GF-D8 (cell line): ENCODE measurements at regions not wholly inside any gene's neighbourhood (a gene's known extent, or its start where the extent isn't known, plus 50 kb on each side); places are given as distances from the start of the nearest gene placed in this dataset.
"Not testable (repeated sequence)": the region's sequence is repeated elsewhere in the genome, so short reads cannot be mapped to it uniquely, and the experiment has no call there.

Experiments used
- DNase-seq: peaks from one replicate; lab custom pipeline; 2025; lab: John Stamatoyannopoulos, UW

GRCh38 chr7:23887660-23888059, 177.6 kb downstream of the STK31 start:
- no peak for DNase-seq

GRCh38 chr7:23888958-23889357, 178.9 kb downstream of the STK31 start:
- no peak for DNase-seq

GRCh38 chr7:23889566-23889965, 179.5 kb downstream of the STK31 start:
- DNase-seq: no peak

- no peak for DNase-seq
These were observed 182.0 kb downstream of the STK31 start for GRCh38 chr7:23892019-23892418.

- DNase-seq: no peak
These were observed 183.3 kb downstream of the STK31 start for GRCh38 chr7:23893176-23893941.

GRCh38 chr7:23893942-23894891, 184.2 kb downstream of the STK31 start:
- peak; percentile 46 for DNase-seq

GRCh38 chr7:23894892-23895569, 185.0 kb downstream of the STK31 start:
- no peak for DNase-seq

- DNase-seq: no peak
These were observed 185.7 kb downstream of the STK31 start for GRCh38 chr7:23895666-23896096.

GRCh38 chr7:23898619-23899018, 188.6 kb downstream of the STK31 start:
- no peak for DNase-seq

GRCh38 chr7:23904901-23905300, 194.9 kb downstream of the STK31 start:
- DNase-seq: not testable (repeated sequence)

GRCh38 chr7:23907012-23907411, 197.0 kb downstream of the STK31 start:
- DNase-seq: no peak

GRCh38 chr7:23909426-23909825, 199.4 kb downstream of the STK31 start:
- no peak for DNase-seq

- DNase-seq: no peak
These were observed 202.0 kb downstream of the STK31 start for GRCh38 chr7:23912065-23912464.

- no peak for DNase-seq
These were observed 203.0 kb downstream of the STK31 start for GRCh38 chr7:23913016-23913415.

- DNase-seq: no peak
These were observed 205.2 kb downstream of the STK31 start for GRCh38 chr7:23915236-23915635.

- no peak for DNase-seq
These were observed 208.3 kb downstream of the STK31 start for GRCh38 chr7:23918286-23918685.

GRCh38 chr7:23918856-23919255, 208.8 kb downstream of the STK31 start:
- no peak for DNase-seq

GRCh38 chr7:23925088-23925487, 215.1 kb downstream of the STK31 start:
- no peak for DNase-seq

- DNase-seq: no peak
These were observed 217.8 kb downstream of the STK31 start for GRCh38 chr7:23927709-23928417.

- DNase-seq: no peak
These were observed 218.4 kb downstream of the STK31 start for GRCh38 chr7:23928418-23928775.

GRCh38 chr7:23930312-23930711, 220.3 kb downstream of the STK31 start:
- no peak for DNase-seq

- no peak for DNase-seq
These were observed 221.6 kb downstream of the STK31 start for GRCh38 chr7:23931633-23932032.
